Left cardiac atrium (tissue), 4 donors: ENCODE measurements at regions not wholly inside any gene's neighbourhood (a gene's known extent, or its start where the extent isn't known, plus 50 kb on each side); places are given as distances from the start of the nearest gene placed in this dataset.
A peak's percentile ranks its signal among the peaks of the same experiment; 100 is the strongest.

ENCODE experiments used
- ATAC-seq, 2 donors: fragments of 200-7000 bp; cut with Tn5 transposase; one replicate each; pipeline ENCODE4 v1.9.1; 2020; ENCODE audit warnings: mild to moderate bottlenecking in 2 of 2, moderate library complexity in 2 of 2
- DNase-seq: peaks from one replicate; pipeline ENCODE4 v3.0.0-alpha.2; 2020
- intact Hi-C, 2 donors: fragments of 100-400 bp; cut with DNase I; formaldehyde crosslinking; loops; one replicate each; pipeline versions ENCODE4 v1.14.1 to v1.15.1; 2022 to 2023
- donor health status: DM: no; HTN: yes; CAD: no.
- donor health status: DM: no; HTN: yes; CAD: no; lungs with severe emphysema.
- donor health status: DM: yes; HTN: yes; CAD: no.
- donor health status: Dilated cardiomyopathy.

- DNase-seq, result no peak
- intact Hi-C loops, result no loop called here
- no peak for ATAC-seq
These were observed 73.3 kb downstream of the RFC3 start for GRCh38 chr13:33891196-33891742.

- intact Hi-C loops, result no loop called here
- DNase-seq, result no peak
- no peak for ATAC-seq
These were observed 75.6 kb downstream of the RFC3 start for GRCh38 chr13:33893559-33893958.

- ATAC-seq (no peak), DNase-seq (no peak)
- intact Hi-C loops, result no loop called here
These were observed 86.5 kb downstream of the RFC3 start for GRCh38 chr13:33904431-33904830.

- intact Hi-C loops, result no loop called here
These were observed 90.2 kb downstream of the RFC3 start for GRCh38 chr13:33908116-33908515.

GRCh38 chr13:33910255-33910654 lies 92.3 kb downstream of the RFC3 start:
- ATAC-seq, result peak in 1 of 2 donors; percentile 48
- intact Hi-C loops, result no loop called here
- DNase-seq, result no peak

More at GRCh38 chr13:33908116-33908515, 90.2 kb downstream of the RFC3 start:
- DNase-seq (no peak), ATAC-seq (no peak)

- intact Hi-C loops, result no loop called here
- ATAC-seq, result no peak
- DNase-seq, result no peak
These were observed 93.6 kb downstream of the RFC3 start for GRCh38 chr13:33911521-33911920.

GRCh38 chr13:33913829-33914228 lies 95.9 kb downstream of the RFC3 start:
- intact Hi-C loops, result no loop called here
- ATAC-seq (no peak), DNase-seq (no peak)

- ATAC-seq, result no peak
- intact Hi-C loops, result no loop called here
These were observed 99.2 kb downstream of the RFC3 start for GRCh38 chr13:33917190-33917589.

GRCh38 chr13:33918199-33918932 lies 100.4 kb downstream of the RFC3 start:
- ATAC-seq (peak; percentile 45 to 55), DNase-seq (peak; percentile 24)
- intact Hi-C loops, result no loop called here

More at GRCh38 chr13:33917190-33917589, 99.2 kb downstream of the RFC3 start:
- no peak for DNase-seq

GRCh38 chr13:33919120-33919519 lies 101.2 kb downstream of the RFC3 start:
- no peak for ATAC-seq
- intact Hi-C loops, result no loop called here

GRCh38 chr13:33925563-33925962 lies 107.6 kb downstream of the RFC3 start:
- no peak for DNase-seq
- ATAC-seq, result no peak
- intact Hi-C loops, result no loop called here

More at GRCh38 chr13:33919120-33919519, 101.2 kb downstream of the RFC3 start:
- no peak for DNase-seq

GRCh38 chr13:33927315-33927714 lies 109.4 kb downstream of the RFC3 start:
- ATAC-seq (peak; percentile 34 to 62), DNase-seq (no peak)
- intact Hi-C loops, result no loop called here

GRCh38 chr13:33931397-33932311 lies 113.7 kb downstream of the RFC3 start:
- DNase-seq, result no peak
- ATAC-seq, result peak; percentile 74 to 81
- intact Hi-C loops, result loop anchor here (1.0 to 10.0 kb wide), 3 partner anchors 146 to 1225 kb away; no protein-coding TSS in a partner anchor

- no peak for DNase-seq
- ATAC-seq, result no peak
- intact Hi-C loops, result loop anchor here in 1 of 2 donors (10.0 kb wide), 1 partner anchor 1222 kb away; no protein-coding TSS in a partner anchor
These were observed 114.9 kb downstream of the RFC3 start for GRCh38 chr13:33932769-33933406.

GRCh38 chr13:33933810-33934209 lies 115.9 kb downstream of the RFC3 start:
- intact Hi-C loops, result loop anchor here in 1 of 2 donors (10.0 kb wide), 1 partner anchor 1221 kb away; no protein-coding TSS in a partner anchor
- DNase-seq, result no peak
- no peak for ATAC-seq

GRCh38 chr13:33934343-33934742 lies 116.4 kb downstream of the RFC3 start:
- no peak for DNase-seq
- intact Hi-C loops, result loop anchor here in 1 of 2 donors (10.0 kb wide), 1 partner anchor 1220 kb away; no protein-coding TSS in a partner anchor
- ATAC-seq, result no peak

GRCh38 chr13:33934951-33935371 lies 117.0 kb downstream of the RFC3 start:
- DNase-seq, result no peak
- ATAC-seq, result no peak
- intact Hi-C loops, result loop anchor here in 1 of 2 donors (10.0 kb wide), 1 partner anchor 1220 kb away; no protein-coding TSS in a partner anchor

GRCh38 chr13:33935969-33936368 lies 118.0 kb downstream of the RFC3 start:
- intact Hi-C loops, result loop anchor here in 1 of 2 donors (10.0 kb wide), 1 partner anchor 1219 kb away; no protein-coding TSS in a partner anchor
- no peak for DNase-seq
- ATAC-seq, result no peak
